NCI-H1092 (cell line): ENCODE measurements at regions not wholly inside any gene's neighbourhood (a gene's known extent, or its start where the extent isn't known, plus 50 kb on each side); places are given as distances from the start of the nearest gene placed in this dataset.
"Not testable (repeated sequence)": the region's sequence is repeated elsewhere in the genome, so short reads cannot be mapped to it uniquely, and the experiment has no call there.

Experiments
- DNase-seq: peaks from one replicate; lab custom pipeline; 2025; lab: John Stamatoyannopoulos, UW

DNA sequence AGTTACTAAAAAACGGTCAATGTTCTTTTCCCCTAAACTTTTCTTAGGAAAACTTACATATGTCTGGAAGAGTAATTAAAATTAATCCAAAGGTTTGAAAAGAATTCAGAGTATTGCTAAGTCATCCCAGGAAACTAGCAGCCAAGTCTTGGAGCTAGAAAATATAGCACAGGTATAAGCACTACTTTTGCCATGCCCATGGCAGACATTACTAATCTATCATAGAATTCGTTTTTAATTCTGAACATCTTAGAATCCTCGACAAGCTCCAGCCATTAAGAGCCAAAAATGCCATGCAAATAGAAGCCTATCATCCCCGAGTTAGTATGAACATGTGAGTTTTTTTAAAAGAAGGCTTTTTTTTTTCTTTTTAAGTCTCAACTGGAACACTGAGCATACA lies 395.0 kb downstream of the ZEB2 start:
- no peak for DNase-seq

GRCh38 chr2:144120487-144120886 lies 399.4 kb downstream of the ZEB2 start:
- DNase-seq, result no peak

DNA sequence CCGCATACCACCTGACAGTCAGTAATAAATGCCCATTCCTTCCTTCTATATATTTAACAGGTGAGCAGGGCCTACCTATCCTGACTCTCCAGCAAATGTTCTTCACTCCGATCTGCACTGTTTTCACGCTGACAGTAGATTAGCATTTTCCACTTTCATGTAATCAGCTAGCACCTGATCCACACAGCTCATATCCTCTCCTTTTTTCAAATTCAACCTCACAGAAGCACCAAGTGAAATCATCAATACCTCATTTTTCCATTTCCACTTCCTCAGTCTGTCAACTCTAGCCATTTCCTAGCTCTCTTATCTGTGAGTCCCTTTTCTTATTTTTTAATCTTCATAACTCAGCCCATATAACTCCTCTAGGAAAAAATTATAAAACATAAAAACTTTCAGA lies 402.8 kb downstream of the ZEB2 start:
- DNase-seq, result no peak

DNA sequence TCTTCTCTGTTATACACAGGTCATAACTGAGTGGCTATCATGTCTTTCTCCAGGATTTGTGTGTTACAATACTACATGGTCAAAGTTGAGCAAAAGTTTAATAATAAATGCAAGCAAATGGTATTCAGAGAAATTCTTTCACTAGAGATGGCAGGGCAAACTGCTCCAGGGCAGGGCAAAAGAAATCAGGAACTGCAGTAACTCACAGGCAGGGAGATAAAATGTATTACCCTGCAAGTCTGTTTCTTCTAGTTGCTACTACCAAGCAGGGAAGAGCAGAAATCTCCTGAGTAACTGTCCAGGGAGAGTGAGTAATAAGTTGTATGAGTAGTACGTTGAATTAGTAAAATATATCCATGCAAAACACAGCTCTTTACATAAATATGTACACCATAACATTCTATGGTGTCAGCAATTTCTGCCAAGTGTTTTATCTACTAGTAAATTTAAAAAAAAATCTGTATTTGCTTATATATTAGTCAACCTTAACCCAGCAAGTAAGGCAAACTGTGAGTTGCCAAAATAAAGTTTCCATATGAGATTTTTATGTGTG lies 404.1 kb downstream of the ZEB2 start:
- no peak for DNase-seq

DNA sequence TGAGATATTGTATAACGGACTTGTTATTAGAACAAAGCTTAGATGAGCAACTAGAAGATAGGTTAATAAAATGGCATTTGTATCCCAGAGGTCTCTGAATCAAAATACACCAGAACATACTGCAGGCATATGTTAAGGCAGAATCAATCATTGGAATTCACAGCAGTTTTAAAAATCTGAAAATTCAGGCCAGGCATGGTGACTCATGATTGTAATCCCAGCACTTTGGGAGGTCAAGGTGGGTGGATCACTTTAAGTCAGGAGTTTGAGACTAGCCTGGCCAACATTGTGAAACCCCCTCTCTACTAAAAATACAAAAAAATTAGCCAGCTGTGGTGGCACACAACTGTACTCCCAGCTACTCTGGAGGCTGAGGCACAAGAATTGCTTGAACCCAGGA lies 405.2 kb downstream of the ZEB2 start:
- DNase-seq, result no peak

DNA sequence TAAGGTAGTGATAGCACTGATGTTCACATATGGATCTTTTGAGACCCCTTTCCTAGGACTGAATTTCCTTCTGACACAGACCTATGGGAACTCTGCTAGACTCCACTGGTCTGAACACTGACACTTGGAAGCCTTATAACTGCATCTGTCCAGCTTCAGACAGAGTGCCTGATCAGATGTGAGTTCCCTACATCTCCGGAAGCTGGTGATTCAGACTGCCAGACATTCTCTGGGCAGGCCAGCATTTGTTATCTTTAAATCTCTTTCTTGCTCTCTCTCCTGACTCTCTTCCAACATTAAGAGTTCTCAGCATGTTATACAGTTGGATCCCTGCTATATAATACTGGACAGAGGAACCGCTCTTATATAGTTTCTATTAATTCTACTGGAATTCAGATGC lies 408.5 kb downstream of the ZEB2 start:
- no peak for DNase-seq

GRCh38 chr2:144106104-144106503 lies 413.8 kb downstream of the ZEB2 start:
- DNase-seq, result not testable (repeated sequence)

- DNase-seq, result no peak
These were observed 417.5 kb downstream of the ZEB2 start for GRCh38 chr2:144102386-144102785.

GRCh38 chr2:144099780-144100377 lies 420.0 kb downstream of the ZEB2 start:
- DNase-seq, result no peak

DNA sequence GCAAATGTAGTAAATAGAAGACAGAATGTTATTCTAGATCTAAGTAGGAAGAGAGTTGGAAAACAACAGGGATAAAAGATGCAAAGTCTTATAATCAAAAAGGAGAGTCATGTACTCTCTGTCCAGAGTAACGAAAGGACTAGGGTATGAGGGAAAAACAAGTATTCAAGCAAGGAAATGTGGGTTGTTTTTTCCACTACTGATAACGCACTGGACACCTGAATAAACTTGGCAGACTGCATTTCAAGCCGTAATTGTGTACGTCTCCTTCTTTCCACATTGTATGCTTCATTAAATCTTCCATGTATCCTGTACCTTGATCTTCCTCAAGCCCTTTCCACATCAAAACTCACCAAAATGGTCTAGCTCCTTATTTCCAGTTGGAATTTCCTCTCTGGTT lies 420.6 kb downstream of the ZEB2 start:
- DNase-seq, result no peak

DNA sequence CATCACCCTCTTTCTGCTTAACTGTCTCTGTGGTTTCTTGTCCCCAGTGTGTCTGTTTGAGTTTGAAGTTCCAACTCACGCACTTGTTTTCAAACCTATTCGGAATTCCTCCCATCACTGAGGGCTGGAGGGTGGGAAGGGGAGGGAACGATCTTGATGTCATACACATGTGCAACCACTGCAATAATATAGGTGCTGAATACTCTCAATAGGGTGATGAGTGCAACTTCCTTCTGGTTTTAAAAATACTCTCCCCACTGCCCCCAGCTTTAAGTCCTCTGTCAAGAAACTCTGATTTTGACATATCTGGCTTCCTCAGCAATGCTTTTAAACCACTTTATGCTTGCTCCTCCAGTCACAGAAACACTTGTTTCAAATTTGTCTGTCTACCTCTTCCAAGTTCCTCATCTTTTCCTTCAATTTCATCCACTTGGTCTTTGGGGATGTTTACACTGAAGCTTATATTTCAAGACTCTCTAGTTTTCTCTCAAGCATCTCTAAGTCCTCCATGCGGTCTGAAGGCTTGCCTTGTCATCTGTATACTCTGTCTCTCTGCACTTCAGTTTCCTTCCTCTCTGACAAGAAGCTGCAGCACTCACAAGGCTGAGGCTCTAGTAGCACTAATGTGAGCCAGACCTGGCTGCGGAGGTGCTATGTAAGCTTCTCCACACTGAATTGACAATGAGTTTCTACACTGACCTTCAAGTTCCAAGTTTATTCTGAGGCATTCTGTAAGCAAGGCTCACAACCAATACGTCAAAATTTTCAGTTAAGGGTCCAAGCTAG lies 422.3 kb downstream of the ZEB2 start:
- no peak for DNase-seq

DNA sequence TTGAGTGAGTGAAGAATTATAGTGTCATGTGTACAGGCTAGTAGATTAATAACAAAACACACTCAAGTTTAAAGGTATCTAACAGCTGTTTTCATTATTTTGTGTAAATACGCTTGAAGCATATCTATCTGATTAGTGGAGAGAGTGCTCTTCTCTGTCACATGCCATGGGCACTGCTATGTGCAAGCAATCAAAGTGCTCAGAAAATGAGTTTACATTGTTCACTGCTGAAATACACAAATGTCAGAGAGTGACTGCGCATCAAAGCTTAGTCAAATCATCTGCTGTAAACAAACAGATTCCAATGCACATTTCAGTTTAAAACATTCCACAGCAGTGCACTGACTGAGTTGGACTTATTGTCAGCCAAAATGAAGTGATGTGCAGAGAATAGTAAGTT lies 423.4 kb downstream of the ZEB2 start:
- DNase-seq, result no peak

GRCh38 chr2:144094408-144095151 lies 425.3 kb downstream of the ZEB2 start:
- DNase-seq, result no peak

DNA sequence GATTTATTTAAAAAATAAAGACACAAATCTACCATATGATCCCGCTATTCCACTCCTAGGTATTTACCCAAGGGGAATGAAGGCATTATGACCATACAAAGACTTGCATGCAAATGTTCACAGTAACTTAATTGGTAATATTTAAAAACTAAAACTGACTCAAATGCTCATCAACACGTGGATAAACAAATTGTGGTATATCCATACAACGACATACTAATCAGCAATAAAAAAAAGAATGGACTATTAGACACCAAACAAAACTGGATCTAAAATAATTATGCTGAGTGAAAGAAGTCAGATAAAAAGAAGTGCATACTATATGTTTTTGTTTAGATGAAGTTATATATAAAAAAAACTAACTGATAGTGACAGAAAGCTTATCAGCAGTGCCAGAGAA lies 428.3 kb downstream of the ZEB2 start:
- DNase-seq, result no peak

GRCh38 chr2:144088863-144089262 lies 431.1 kb downstream of the ZEB2 start:
- no peak for DNase-seq

DNA sequence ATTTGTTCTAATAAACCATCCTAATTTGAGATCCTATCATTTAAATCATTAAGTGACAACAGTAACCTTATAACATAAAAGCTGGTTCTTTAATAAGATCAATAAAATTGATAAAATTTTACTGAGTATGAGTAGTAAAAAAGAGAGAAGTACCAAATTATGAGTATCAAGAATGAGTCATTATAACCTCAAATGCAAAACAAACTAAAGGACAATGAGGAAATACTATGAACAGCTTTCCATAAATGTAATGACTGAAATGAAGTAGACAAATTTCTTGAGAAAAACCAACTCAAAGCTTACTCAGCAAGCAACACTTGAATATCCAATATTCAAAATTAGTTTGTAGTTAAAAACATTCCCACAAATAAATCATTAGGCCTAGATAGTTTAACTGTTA lies 433.0 kb downstream of the ZEB2 start:
- DNase-seq, result no peak

GRCh38 chr2:144085016-144085415 lies 434.9 kb downstream of the ZEB2 start:
- no peak for DNase-seq

GRCh38 chr2:144084114-144084661 lies 435.7 kb downstream of the ZEB2 start:
- no peak for DNase-seq

DNA sequence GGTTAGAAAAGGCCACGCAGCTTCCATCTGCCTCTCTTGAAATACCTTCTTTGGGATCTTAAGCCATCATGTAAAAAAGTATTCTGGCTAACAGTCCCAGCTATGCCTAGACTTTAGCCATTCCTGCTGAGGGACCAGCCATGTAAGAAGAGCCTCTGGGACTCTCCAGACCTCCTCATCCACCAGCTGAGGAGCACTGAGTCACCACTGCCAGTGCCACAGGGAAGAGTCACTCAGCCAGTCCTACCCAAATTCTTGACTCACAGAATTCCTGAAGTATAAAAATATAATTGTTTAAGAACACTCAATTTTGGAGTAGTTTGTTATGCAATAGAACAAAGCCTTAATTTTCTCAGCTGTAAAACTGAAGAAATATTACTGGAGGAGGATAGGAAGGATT lies 436.7 kb downstream of the ZEB2 start:
- DNase-seq, result no peak

DNA sequence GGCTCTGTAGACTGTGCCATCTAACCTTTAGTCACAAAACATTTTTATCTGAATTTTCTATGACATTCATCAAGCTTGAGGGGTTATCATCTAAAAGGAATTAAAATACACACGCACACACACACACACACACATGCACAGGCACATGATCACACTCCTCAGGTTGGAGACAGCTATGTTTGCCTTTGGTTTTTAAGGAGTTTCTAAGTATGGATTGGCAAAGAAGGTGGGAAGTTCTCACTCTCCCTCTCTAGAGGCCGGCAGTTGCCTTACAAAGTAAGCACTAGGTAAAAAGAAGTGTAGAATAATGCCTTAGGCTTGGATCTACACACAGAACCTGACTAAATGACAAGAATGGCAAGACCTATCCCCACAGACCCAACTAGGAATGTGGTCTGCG lies 437.1 kb downstream of the ZEB2 start:
- no peak for DNase-seq

GRCh38 chr2:144082327-144082726 lies 437.6 kb downstream of the ZEB2 start:
- no peak for DNase-seq

- DNase-seq, result no peak
These were observed 438.6 kb downstream of the ZEB2 start for GRCh38 chr2:144081272-144081671.

- no peak for DNase-seq
These were observed 440.1 kb downstream of the ZEB2 start for GRCh38 chr2:144079803-144080202.
